ENCODE measurements at regions not wholly inside any gene's neighbourhood (a gene's known extent, or its start where the extent isn't known, plus 50 kb on each side); places are given as distances from the start of the nearest gene placed in this dataset.
"Not testable (repeated sequence)": the region's sequence is repeated elsewhere in the genome, so short reads cannot be mapped to it uniquely, and the experiment has no call there.

GRCh38 chr2:401019-401679 lies 113.3 kb upstream of the ALKAL2 start:
- Mint-ChIP-seq H3K27me3 (no peaks in the 10 kb centered on the region), H3K27ac (no peak overlapping the region), H3K4me1 (no peaks in the 10 kb centered on the region), H3K9me3 (peaks cover 8% of the 10 kb centered on the region), H3K36me3 (peaks cover 8% of the 10 kb centered on the region), H3K4me3 (no peak overlapping the region)
- DNase-seq (ENCODE audit: low spot score in 2 of 2) = no peak
- ATAC-seq (ENCODE audit: low read depth) = no peak

GRCh38 chr2:397926-398325 lies 110.0 kb upstream of the ALKAL2 start:
- Mint-ChIP-seq H3K4me1 (peaks cover 8% of the 10 kb centered on the region), H3K27ac (no peak overlapping the region), H3K4me3 (no peak overlapping the region), H3K9me3 (no peaks in the 10 kb centered on the region), H3K36me3 (peaks cover under 1% of the 10 kb centered on the region), H3K27me3 (peaks cover 3% of the 10 kb centered on the region)
- DNase-seq (ENCODE audit: low spot score in 2 of 2) (no peak), ATAC-seq (ENCODE audit: low read depth) (no peak)

GRCh38 chr2:397521-397920 lies 109.6 kb upstream of the ALKAL2 start:
- no peak overlapping the region for H3K27ac Mint-ChIP-seq
- no peak for ATAC-seq (ENCODE audit: low read depth)
- H3K4me3 Mint-ChIP-seq = no peak overlapping the region
- H3K27me3 Mint-ChIP-seq = peaks cover 3% of the 10 kb centered on the region
- no peak for DNase-seq (ENCODE audit: low spot score in 2 of 2)
- H3K36me3 Mint-ChIP-seq = no peaks in the 10 kb centered on the region
- H3K9me3 Mint-ChIP-seq = no peaks in the 10 kb centered on the region
- H3K4me1 Mint-ChIP-seq = peaks cover 8% of the 10 kb centered on the region

- H3K4me3 Mint-ChIP-seq = no peak overlapping the region
- no peak overlapping the region for H3K27ac Mint-ChIP-seq
- H3K9me3 Mint-ChIP-seq = no peaks in the 10 kb centered on the region
- H3K36me3 Mint-ChIP-seq = no peaks in the 10 kb centered on the region
- DNase-seq (ENCODE audit: low spot score in 2 of 2) (no peak), ATAC-seq (ENCODE audit: low read depth) (no peak)
- peaks cover 8% of the 10 kb centered on the region for H3K4me1 Mint-ChIP-seq
- peaks cover 3% of the 10 kb centered on the region for H3K27me3 Mint-ChIP-seq
Observed at GRCh38 chr2:396903-397302, 109.0 kb upstream of the ALKAL2 start.

GRCh38 chr2:395886-396285 lies 108.0 kb upstream of the ALKAL2 start:
- peaks cover 3% of the 10 kb centered on the region for H3K27me3 Mint-ChIP-seq
- H3K27ac Mint-ChIP-seq = no peak overlapping the region
- H3K4me1 Mint-ChIP-seq = peaks cover 8% of the 10 kb centered on the region
- H3K36me3 Mint-ChIP-seq = no peaks in the 10 kb centered on the region
- ATAC-seq (ENCODE audit: low read depth) (no peak), DNase-seq (ENCODE audit: low spot score in 2 of 2) (no peak)
- no peak overlapping the region for H3K4me3 Mint-ChIP-seq
- no peaks in the 10 kb centered on the region for H3K9me3 Mint-ChIP-seq

GRCh38 chr2:393711-394696 lies 106.1 kb upstream of the ALKAL2 start:
- Mint-ChIP-seq H3K4me3 (peak overlapping the region; percentile 79), H3K9me3 (peaks cover 1% of the 10 kb centered on the region), H3K27ac (peak overlapping the region; percentile 90), H3K36me3 (no peaks in the 10 kb centered on the region), H3K27me3 (peaks cover 3% of the 10 kb centered on the region), H3K4me1 (peaks cover 8% of the 10 kb centered on the region)
- ATAC-seq (ENCODE audit: low read depth) (peak; percentile 82), DNase-seq (ENCODE audit: low spot score in 2 of 2) (peak in 1 of 2 donors; percentile 14)

- no peaks in the 10 kb centered on the region for H3K36me3 Mint-ChIP-seq
- H3K27me3 Mint-ChIP-seq = peaks cover 3% of the 10 kb centered on the region
- no peak for ATAC-seq (ENCODE audit: low read depth)
- peaks cover 8% of the 10 kb centered on the region for H3K4me1 Mint-ChIP-seq
- no peak overlapping the region for H3K27ac Mint-ChIP-seq
- no peak overlapping the region for H3K4me3 Mint-ChIP-seq
- H3K9me3 Mint-ChIP-seq = peaks cover 4% of the 10 kb centered on the region
- no peak for DNase-seq (ENCODE audit: low spot score in 2 of 2)
Observed at GRCh38 chr2:392926-393280, 105.0 kb upstream of the ALKAL2 start.

GRCh38 chr2:392181-392925 lies 104.5 kb upstream of the ALKAL2 start:
- no peaks in the 10 kb centered on the region for H3K36me3 Mint-ChIP-seq
- DNase-seq (ENCODE audit: low spot score in 2 of 2) (no peak), ATAC-seq (ENCODE audit: low read depth) (no peak)
- peaks cover 4% of the 10 kb centered on the region for H3K9me3 Mint-ChIP-seq
- peaks cover 3% of the 10 kb centered on the region for H3K27me3 Mint-ChIP-seq
- no peak overlapping the region for H3K27ac Mint-ChIP-seq
- H3K4me1 Mint-ChIP-seq = peaks cover 8% of the 10 kb centered on the region
- no peak overlapping the region for H3K4me3 Mint-ChIP-seq

- H3K4me1 Mint-ChIP-seq = peaks cover 8% of the 10 kb centered on the region
- no peak for ATAC-seq (ENCODE audit: low read depth)
Observed at GRCh38 chr2:391696-392095, 103.8 kb upstream of the ALKAL2 start.

GRCh38 chr2:390959-391358 lies 103.1 kb upstream of the ALKAL2 start:
- H3K4me3 Mint-ChIP-seq = no peak overlapping the region
- H3K27ac Mint-ChIP-seq = no peak overlapping the region
- no peaks in the 10 kb centered on the region for H3K36me3 Mint-ChIP-seq
- H3K27me3 Mint-ChIP-seq = peaks cover 4% of the 10 kb centered on the region
- ATAC-seq (ENCODE audit: low read depth) (no peak), DNase-seq (ENCODE audit: low spot score in 2 of 2) (no peak)
- peaks cover 4% of the 10 kb centered on the region for H3K9me3 Mint-ChIP-seq
- H3K4me1 Mint-ChIP-seq = peaks cover 8% of the 10 kb centered on the region

More at GRCh38 chr2:391696-392095, 103.8 kb upstream of the ALKAL2 start:
- peaks cover 4% of the 10 kb centered on the region for H3K9me3 Mint-ChIP-seq
- no peak overlapping the region for H3K4me3 Mint-ChIP-seq
- no peak for DNase-seq (ENCODE audit: low spot score in 2 of 2)
- H3K27me3 Mint-ChIP-seq = peaks cover 4% of the 10 kb centered on the region
- no peak overlapping the region for H3K27ac Mint-ChIP-seq
- no peaks in the 10 kb centered on the region for H3K36me3 Mint-ChIP-seq

- not testable (repeated sequence) for H3K4me3 Mint-ChIP-seq; ATAC-seq (ENCODE audit: low read depth); DNase-seq (ENCODE audit: low spot score in 2 of 2); H3K27me3 Mint-ChIP-seq; H3K27ac Mint-ChIP-seq; H3K9me3 Mint-ChIP-seq; H3K36me3 Mint-ChIP-seq; H3K4me1 Mint-ChIP-seq
Observed at GRCh38 chr2:389985-390384, 102.1 kb upstream of the ALKAL2 start.

GRCh38 chr2:388752-389151 lies 100.9 kb upstream of the ALKAL2 start:
- not testable (repeated sequence) for H3K9me3 Mint-ChIP-seq, H3K36me3 Mint-ChIP-seq, H3K27ac Mint-ChIP-seq

GRCh38 chr2:387980-388421 lies 100.1 kb upstream of the ALKAL2 start:
- no peaks in the 10 kb centered on the region for H3K4me1 Mint-ChIP-seq
- H3K27ac Mint-ChIP-seq = no peak overlapping the region
- DNase-seq (ENCODE audit: low spot score in 2 of 2) (no peak), ATAC-seq (ENCODE audit: low read depth) (no peak)
- H3K27me3 Mint-ChIP-seq = peaks cover 1% of the 10 kb centered on the region
- peaks cover 4% of the 10 kb centered on the region for H3K9me3 Mint-ChIP-seq
- no peaks in the 10 kb centered on the region for H3K36me3 Mint-ChIP-seq
- H3K4me3 Mint-ChIP-seq = no peak overlapping the region

More at GRCh38 chr2:388752-389151, 100.9 kb upstream of the ALKAL2 start:
- not testable (repeated sequence) for H3K27me3 Mint-ChIP-seq; H3K4me3 Mint-ChIP-seq; ATAC-seq (ENCODE audit: low read depth); DNase-seq (ENCODE audit: low spot score in 2 of 2); H3K4me1 Mint-ChIP-seq
